ENCODE measurements at regions not wholly inside any gene's neighbourhood (a gene's known extent, or its start where the extent isn't known, plus 50 kb on each side); places are given as distances from the start of the nearest gene placed in this dataset.

DNA sequence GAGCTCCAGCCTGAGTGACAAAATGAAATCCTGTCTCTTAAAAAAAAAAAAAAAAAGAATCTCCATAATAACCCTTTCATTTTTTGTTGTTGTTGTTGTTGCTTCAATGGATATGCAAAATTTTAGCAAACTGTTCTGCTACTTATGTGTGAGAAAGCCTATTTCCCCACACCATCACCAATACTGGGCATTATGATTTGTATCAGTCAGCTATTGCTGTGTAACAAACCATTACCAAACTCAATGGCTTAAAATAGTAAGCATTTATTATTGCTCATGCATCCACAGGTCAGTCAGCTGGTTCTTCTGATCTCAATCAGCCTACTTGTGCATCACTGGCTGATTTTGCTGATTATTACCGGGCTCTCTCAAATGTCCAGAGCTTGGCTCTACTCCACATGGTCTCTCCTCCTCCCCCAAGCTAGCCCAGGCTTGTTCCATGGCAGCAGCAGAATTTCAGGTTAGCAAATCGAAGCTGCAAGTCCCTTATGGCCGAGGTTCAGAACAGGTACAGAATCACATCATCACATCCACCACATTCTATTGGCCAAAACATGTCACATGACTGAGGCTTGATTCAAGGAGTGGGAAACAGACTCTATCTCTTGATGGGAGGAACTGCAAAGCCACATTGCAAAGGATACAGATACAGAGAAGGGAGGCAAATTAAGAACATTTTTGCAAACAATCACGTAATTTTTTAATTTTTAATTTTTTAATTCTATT, 135.1 kb downstream of the MN1 start:
- DNase-seq: no peak
- Histone ChIP-seq H3K4me3 (no peak overlapping the region), H3K9me3 (no peaks in the 10 kb centered on the region), H3K27me3 (no peaks in the 10 kb centered on the region), H3K27ac (no peak overlapping the region), H3K4me1 (peaks cover 0 to 6% (median 0%) of the 10 kb centered on the region in 4 donors), H3K36me3 (no peaks in the 10 kb centered on the region)
- TF ChIP-seq CTCF (IDR thresholded peaks at IDR 0.05): no peak
- no peak for TF ChIP-seq POLR2A (IDR thresholded peaks at IDR 0.05)

DNA sequence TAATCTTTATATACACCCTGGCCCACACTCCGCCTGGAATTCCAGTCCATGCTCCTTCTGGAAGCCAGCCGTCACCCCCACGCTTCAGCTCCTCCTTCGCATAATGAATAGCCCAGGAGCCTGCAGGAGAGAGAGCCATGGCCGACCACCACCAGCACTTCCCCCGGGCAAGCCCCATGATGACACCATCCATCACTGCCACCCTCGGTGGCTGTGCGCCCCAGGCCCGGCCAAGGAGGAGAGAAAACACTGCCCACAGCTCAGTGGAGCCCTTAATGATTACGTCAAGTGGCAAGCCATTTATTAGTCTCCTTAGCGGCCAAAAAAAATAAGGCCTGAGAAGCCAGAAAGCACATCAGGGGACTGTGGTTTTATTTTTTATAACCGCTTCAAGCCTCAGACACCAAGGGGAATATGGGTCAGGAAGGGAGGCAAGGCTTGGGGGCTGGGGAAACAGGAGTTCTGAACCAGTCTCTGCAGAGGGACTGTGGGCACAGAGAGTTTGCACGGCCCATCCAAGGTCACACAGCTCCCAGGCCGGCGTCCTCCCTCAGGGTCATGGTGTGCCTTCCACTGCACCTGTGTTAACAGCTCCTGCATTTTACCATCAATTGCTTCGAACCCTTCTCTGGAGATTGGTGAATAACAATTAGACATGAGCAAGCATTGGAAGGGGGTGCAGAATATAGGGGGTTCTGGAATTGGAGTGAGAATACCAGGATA, 134.3 kb downstream of the MN1 start:
- no peak for DNase-seq
- Histone ChIP-seq H3K27me3 (no peaks in the 10 kb centered on the region), H3K36me3 (no peaks in the 10 kb centered on the region), H3K9me3 (no peaks in the 10 kb centered on the region), H3K27ac (no peak overlapping the region), H3K4me1 (peaks cover 0 to 6% (median 0%) of the 10 kb centered on the region in 4 donors), H3K4me3 (no peak overlapping the region)
- TF ChIP-seq POLR2A (IDR thresholded peaks at IDR 0.05) (no peak), CTCF (IDR thresholded peaks at IDR 0.05) (no peak)

- Histone ChIP-seq H3K4me1 (no peaks in the 10 kb centered on the region), H3K27me3 (no peaks in the 10 kb centered on the region), H3K36me3 (no peaks in the 10 kb centered on the region), H3K27ac (peak overlapping the region in 1 of 4 donors; percentile 74), H3K4me3 (no peak overlapping the region), H3K9me3 (no peaks in the 10 kb centered on the region)
- TF ChIP-seq POLR2A (IDR thresholded peaks at IDR 0.05) (no peak), CTCF (IDR thresholded peaks at IDR 0.05) (no peak)
- peak in 2 of 3 donors; percentile 70 to 72 for DNase-seq
Observed at GRCh38 chr22:27668828-27669797, 132.4 kb downstream of the MN1 start.

DNA sequence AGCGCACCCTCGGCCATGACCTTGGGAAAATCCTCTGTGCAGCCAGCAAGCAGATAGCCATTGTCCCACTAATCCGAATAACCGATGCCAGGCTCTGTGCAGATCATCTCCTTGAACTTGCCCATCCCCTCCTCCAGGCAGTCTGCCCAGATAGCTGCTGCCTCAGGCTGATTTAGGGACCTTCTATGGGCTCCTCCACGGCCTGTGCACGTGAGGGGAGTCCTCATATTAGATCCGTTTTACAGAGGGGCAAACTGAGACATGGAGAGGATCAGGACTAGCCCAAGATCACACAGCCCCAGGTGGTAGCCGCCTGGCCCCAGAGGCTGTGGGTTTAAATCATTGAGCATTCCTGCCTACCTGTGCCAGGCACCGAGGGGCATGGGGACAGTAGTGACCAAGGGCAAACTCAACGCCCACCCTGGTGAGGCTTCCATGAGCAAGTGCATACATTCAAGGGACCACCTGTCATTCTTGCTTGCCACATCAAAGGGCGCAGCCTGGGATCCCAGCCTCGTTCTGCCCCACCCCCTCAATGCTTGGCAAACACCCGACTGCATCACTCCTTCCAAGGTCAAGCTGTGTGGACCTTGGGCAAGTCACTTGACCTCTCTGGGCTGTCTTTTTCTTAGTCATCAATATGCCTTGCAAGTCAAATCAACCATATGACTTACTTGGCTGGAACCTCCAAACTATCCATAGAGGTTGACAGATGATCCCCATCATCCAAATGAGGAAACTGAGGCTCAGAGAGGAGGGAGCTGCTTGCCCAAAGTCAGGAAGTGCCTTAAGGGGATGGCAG, 131.6 kb downstream of the MN1 start:
- Histone ChIP-seq H3K4me1 (no peaks in the 10 kb centered on the region), H3K9me3 (no peaks in the 10 kb centered on the region), H3K27me3 (no peaks in the 10 kb centered on the region), H3K36me3 (no peaks in the 10 kb centered on the region), H3K27ac (peak overlapping the region in 1 of 4 donors; percentile 74), H3K4me3 (no peak overlapping the region)
- TF ChIP-seq CTCF (IDR thresholded peaks at IDR 0.05) (no peak), POLR2A (IDR thresholded peaks at IDR 0.05) (no peak)
- no peak for DNase-seq

All from Peyer's patch (tissue), 4 donors.